Small intestine (tissue), 7 donors: ENCODE measurements at regions not wholly inside any gene's neighbourhood (a gene's known extent, or its start where the extent isn't known, plus 50 kb on each side); places are given as distances from the start of the nearest gene placed in this dataset.

Source experiments
- DNase-seq, 2 donors: peaks; one replicate each; pipeline versions ENCODE4 v3.0.0 to v3.0.0-alpha.2; 2013
- FAIRE-seq: peaks from 2 replicates; lab custom pipeline; 2012; peaks lifted over from hg19 to GRCh38; lab: Jason Lieb, UNC
- H3K27ac ChIP-seq, 3 donors: one replicate each; pipeline ENCODE4 v1.5.1; 2013; ENCODE audit warnings: low read length in 2 of 3, mild to moderate bottlenecking in 2 of 3, control low read depth in 1 of 3, inconsistent platforms in 1 of 3, low read depth in 1 of 3, moderate library complexity in 1 of 3
- H3K27me3 ChIP-seq, 3 donors: one replicate each; pipeline ENCODE4 v1.6.1; 2013; ENCODE audit warnings: low read length in 3 of 3, inconsistent platforms in 1 of 3; ENCODE audit not compliant: control insufficient read depth in 3 of 3, insufficient read depth in 3 of 3
- H3K36me3 ChIP-seq, 3 donors: one replicate each; pipeline ENCODE4 v1.6.1; 2013; ENCODE audit warnings: low read length in 3 of 3, inconsistent platforms in 1 of 3, low read depth in 1 of 3, mild to moderate bottlenecking in 1 of 3, moderate library complexity in 1 of 3; ENCODE audit not compliant: control insufficient read depth in 3 of 3, insufficient read depth in 2 of 3
- H3K4me1 ChIP-seq, 3 donors: one replicate each; pipeline ENCODE4 v1.6.1; 2013; ENCODE audit warnings: low read length in 2 of 3, inconsistent platforms in 1 of 3, low read depth in 1 of 3, mild to moderate bottlenecking in 1 of 3, moderate library complexity in 1 of 3; ENCODE audit not compliant: control insufficient read depth in 3 of 3, insufficient read depth in 2 of 3
- H3K4me3 ChIP-seq, 3 donors: one replicate each; pipeline ENCODE4 v1.5.1; 2013; ENCODE audit warnings: low read length in 3 of 3, control low read depth in 1 of 3, inconsistent platforms in 1 of 3, low read depth in 1 of 3, mild to moderate bottlenecking in 1 of 3, moderate library complexity in 1 of 3
- H3K9me3 ChIP-seq, 2 donors: one replicate each; pipeline ENCODE4 v1.6.1; 2013; ENCODE audit warnings: low read depth in 1 of 2, low read length in 1 of 2; ENCODE audit not compliant: control insufficient read depth in 2 of 2, insufficient read depth in 1 of 2
- WGBS, 3 donors: extraction: QIAGEN DNeasy Blood & Tissue Kit; methylation state at CpG; one replicate each; pipeline ENCODE4 v1.1.7; 2013; 5-methylcytosine and 5-hydroxymethylcytosine counted together
- donor health status: healthy with polysubstance abuse.
- donor health status: control.
- donor health status: control.
- donor health status: Bipolar disorder and iron deficiency.
- donor health status: healthy.

- DNase-seq = no peak
- H3K27me3 ChIP-seq = no peaks in the 10 kb centered on the region
- H3K4me3 ChIP-seq = no peak overlapping the region
- H3K36me3 ChIP-seq = no peaks in the 10 kb centered on the region
- FAIRE-seq = no peak
- H3K4me1 ChIP-seq = no peaks in the 10 kb centered on the region
- WGBS, 3 donors = 75 to 85% (median 80%) methylated on average over 3 of the region's 3 CpGs
- no peaks in the 10 kb centered on the region for H3K9me3 ChIP-seq
- H3K27ac ChIP-seq = no peak overlapping the region
Measured at GRCh38 chr19:20334760-20335159, 167.7 kb downstream of the ZNF486 start.

GRCh38 chr19:20333508-20333907 is 166.5 kb downstream of the ZNF486 start:
- WGBS, 3 donors = 26 to 96% (median 89%) methylated on average over 1 of the region's 1 CpG

GRCh38 chr19:20325151-20325550 is 158.1 kb downstream of the ZNF486 start:
- Histone ChIP-seq H3K9me3 (no peaks in the 10 kb centered on the region), H3K36me3 (no peaks in the 10 kb centered on the region), H3K4me3 (no peak overlapping the region), H3K27ac (no peak overlapping the region), H3K4me1 (no peaks in the 10 kb centered on the region), H3K27me3 (no peaks in the 10 kb centered on the region)
- DNase-seq (no peak), FAIRE-seq (no peak)

More at GRCh38 chr19:20333508-20333907, 166.5 kb downstream of the ZNF486 start:
- DNase-seq (no peak), FAIRE-seq (no peak)
- Histone ChIP-seq H3K9me3 (no peaks in the 10 kb centered on the region), H3K36me3 (no peaks in the 10 kb centered on the region), H3K4me1 (no peaks in the 10 kb centered on the region), H3K27ac (no peak overlapping the region), H3K4me3 (no peak overlapping the region), H3K27me3 (no peaks in the 10 kb centered on the region)

- H3K9me3 ChIP-seq = no peaks in the 10 kb centered on the region
- FAIRE-seq (no peak), DNase-seq (no peak)
- no peaks in the 10 kb centered on the region for H3K27me3 ChIP-seq
- H3K4me1 ChIP-seq = no peaks in the 10 kb centered on the region
- no peak overlapping the region for H3K4me3 ChIP-seq
- H3K27ac ChIP-seq = no peak overlapping the region
- no peaks in the 10 kb centered on the region for H3K36me3 ChIP-seq
- WGBS, 3 donors = 69 to 84% (median 78%) methylated on average over 3 of the region's 3 CpGs
Measured at GRCh38 chr19:20321139-20321763, 154.2 kb downstream of the ZNF486 start.

- H3K4me1 ChIP-seq = no peaks in the 10 kb centered on the region
- no peaks in the 10 kb centered on the region for H3K36me3 ChIP-seq
- no peaks in the 10 kb centered on the region for H3K9me3 ChIP-seq
- H3K27me3 ChIP-seq = no peaks in the 10 kb centered on the region
- WGBS, 3 donors = 28 to 71% (median 44%) methylated on average over 1 of the region's 1 CpG
- DNase-seq = no peak
- H3K4me3 ChIP-seq = no peak overlapping the region
- no peak for FAIRE-seq
- no peak overlapping the region for H3K27ac ChIP-seq
Measured at GRCh38 chr19:20320191-20320590, 153.2 kb downstream of the ZNF486 start.

- Histone ChIP-seq H3K27me3 (no peaks in the 10 kb centered on the region), H3K4me3 (no peak overlapping the region), H3K9me3 (no peaks in the 10 kb centered on the region), H3K4me1 (no peaks in the 10 kb centered on the region), H3K36me3 (no peaks in the 10 kb centered on the region), H3K27ac (no peak overlapping the region)
- DNase-seq (no peak), FAIRE-seq (no peak)
- 78 to 91% (median 84%) methylated on average over 3 of the region's 3 CpGs for WGBS, 3 donors
Measured at GRCh38 chr19:20318616-20319015, 151.6 kb downstream of the ZNF486 start.

- no peaks in the 10 kb centered on the region for H3K9me3 ChIP-seq
- no peaks in the 10 kb centered on the region for H3K4me1 ChIP-seq
- no peak overlapping the region for H3K4me3 ChIP-seq
- no peak overlapping the region for H3K27ac ChIP-seq
- DNase-seq (no peak), FAIRE-seq (no peak)
- H3K36me3 ChIP-seq = no peaks in the 10 kb centered on the region
- 60 to 76% (median 67%) methylated on average over 6 of the region's 6 CpGs for WGBS, 3 donors
- no peaks in the 10 kb centered on the region for H3K27me3 ChIP-seq
Measured at GRCh38 chr19:20315543-20315942, 148.5 kb downstream of the ZNF486 start.

- Histone ChIP-seq H3K27ac (no peak overlapping the region), H3K9me3 (no peaks in the 10 kb centered on the region), H3K27me3 (no peaks in the 10 kb centered on the region), H3K4me3 (no peak overlapping the region), H3K36me3 (no peaks in the 10 kb centered on the region), H3K4me1 (no peaks in the 10 kb centered on the region)
- 75 to 84% (median 82%) methylated on average over 5 of the region's 5 CpGs for WGBS, 3 donors
- FAIRE-seq (no peak), DNase-seq (no peak)
Measured at GRCh38 chr19:20313894-20314293, 146.9 kb downstream of the ZNF486 start.

GRCh38 chr19:20307127-20307526 is 140.1 kb downstream of the ZNF486 start:
- no peaks in the 10 kb centered on the region for H3K4me1 ChIP-seq
- 24 to 38% (median 37%) methylated on average over 3 of the region's 3 CpGs for WGBS, 3 donors
- no peaks in the 10 kb centered on the region for H3K9me3 ChIP-seq
- no peak for FAIRE-seq
- H3K27me3 ChIP-seq = no peaks in the 10 kb centered on the region
- no peak for DNase-seq
- H3K27ac ChIP-seq = no peak overlapping the region
- no peak overlapping the region for H3K4me3 ChIP-seq
- H3K36me3 ChIP-seq = no peaks in the 10 kb centered on the region
